ENCODE measurements at regions not wholly inside any gene's neighbourhood (a gene's known extent, or its start where the extent isn't known, plus 50 kb on each side); places are given as distances from the start of the nearest gene placed in this dataset.
A peak's percentile ranks its signal among the peaks of the same experiment; 100 is the strongest.
"Not testable (repeated sequence)": the region's sequence is repeated elsewhere in the genome, so short reads cannot be mapped to it uniquely, and the experiment has no call there.

GRCh38 chr4:175087145-175087544 is 169.0 kb downstream of the ADAM29 start:
- DNase-seq (ENCODE audit: insufficient read length, low spot score): no peak
- no peak for FAIRE-seq
- TF ChIP-seq CTCF (IDR thresholded peaks at IDR 0.05; ENCODE audit: insufficient read depth, missing control alignments): no peak

- FAIRE-seq: no peak
Measured at GRCh38 chr4:175090116-175090515, 172.0 kb downstream of the ADAM29 start.

GRCh38 chr4:175091649-175092048 is 173.5 kb downstream of the ADAM29 start:
- no peak for DNase-seq (ENCODE audit: insufficient read length, low spot score)
- TF ChIP-seq CTCF (IDR thresholded peaks at IDR 0.05; ENCODE audit: insufficient read depth, missing control alignments): no peak
- no peak for FAIRE-seq

More at GRCh38 chr4:175090116-175090515, 172.0 kb downstream of the ADAM29 start:
- TF ChIP-seq CTCF (IDR thresholded peaks at IDR 0.05; ENCODE audit: insufficient read depth, missing control alignments): no peak
- DNase-seq (ENCODE audit: insufficient read length, low spot score): no peak

- TF ChIP-seq CTCF (IDR thresholded peaks at IDR 0.05; ENCODE audit: insufficient read depth, missing control alignments): no peak
- no peak for DNase-seq (ENCODE audit: insufficient read length, low spot score)
- no peak for FAIRE-seq
Measured at GRCh38 chr4:175092114-175092513, 174.0 kb downstream of the ADAM29 start.

GRCh38 chr4:175093055-175093454 is 174.9 kb downstream of the ADAM29 start:
- not testable (repeated sequence) for DNase-seq (ENCODE audit: insufficient read length, low spot score); FAIRE-seq

GRCh38 chr4:175103403-175103802 is 185.2 kb downstream of the ADAM29 start:
- TF ChIP-seq CTCF (IDR thresholded peaks at IDR 0.05; ENCODE audit: insufficient read depth, missing control alignments): no peak
- FAIRE-seq (no peak), DNase-seq (ENCODE audit: insufficient read length, low spot score) (no peak)

GRCh38 chr4:175106301-175106700 is 188.1 kb downstream of the ADAM29 start:
- FAIRE-seq: peak; percentile 77

More at GRCh38 chr4:175106301-175106700, 188.1 kb downstream of the ADAM29 start:
- DNase-seq (ENCODE audit: insufficient read length, low spot score): no peak
- no peak for TF ChIP-seq CTCF (IDR thresholded peaks at IDR 0.05; ENCODE audit: insufficient read depth, missing control alignments)

Data from D721Med (cell line).